SK-N-SH (cell line): ENCODE measurements at regions not wholly inside any gene's neighbourhood (a gene's known extent, or its start where the extent isn't known, plus 50 kb on each side); places are given as distances from the start of the nearest gene placed in this dataset.

Source experiments
- CTCF ChIA-PET: fragments of 300-600, 350-600 bp; formaldehyde crosslinking; extraction: SDS; loops from one replicate; lab custom pipeline; 2021; lab: Yijun Ruan, JAX
- POLR2A ChIA-PET: fragments of 350-600 bp; sonication (Branson Sonifier 250); formaldehyde crosslinking; extraction: SDS; loops from one replicate; lab custom pipeline; 2020; ENCODE audit warnings: antibody characterized with exemption, inconsistent platforms; lab: Yijun Ruan, JAX
- DNase-seq: peaks from one replicate; pipeline ENCODE4 v3.0.0; 2012
- H2AFZ ChIP-seq: fragments of 200-600 bp; sonication (generic); 2 replicates; pipeline ENCODE4 v1.8.1; 2016; ENCODE audit warnings: antibody characterized with exemption, mild to moderate bottlenecking, low read depth
- H3F3A ChIP-seq: fragments of 200-600 bp; sonication (generic); replicated peaks from 2 replicates; pipeline ENCODE3; 2016; ENCODE audit warnings: antibody characterized with exemption, mild to moderate bottlenecking; ENCODE audit not compliant: insufficient read depth
- H3K27ac ChIP-seq, 2 experiments: fragments of 200-500 bp in 1 of 2; fragments of 200-600 bp in 1 of 2; sonication (Bioruptor generic) in 1 of 2; sonication (generic), shearing (Covaris generic) in 1 of 2; 2 replicates each; pipeline versions ENCODE4 v1.5.1 to v1.6.1; 2014 to 2016; ENCODE audit warnings: low read depth in 2 of 2, inconsistent platforms in 1 of 2, low read length in 1 of 2, mild to moderate bottlenecking in 1 of 2, mixed read lengths in 1 of 2
- H3K27me3 ChIP-seq: fragments of 200-600 bp; sonication (generic), shearing (Covaris generic); 2 replicates; pipeline ENCODE4 v1.6.1; 2016; ENCODE audit warnings: mixed run types; ENCODE audit not compliant: insufficient read depth
- H3K36me3 ChIP-seq, 2 experiments: fragments of 200-500 bp in 1 of 2; fragments of 200-600 bp in 1 of 2; sonication (Bioruptor generic) in 1 of 2; sonication (generic) in 1 of 2; replicated peaks in 1 of 2; 2 replicates each; pipeline versions ENCODE3 to v1.5.1; 2014 to 2016; ENCODE audit warnings: low read length in 1 of 2, mild to moderate bottlenecking in 1 of 2; ENCODE audit not compliant: insufficient read depth in 2 of 2, control insufficient read depth in 1 of 2
- H3K4me1 ChIP-seq, 2 experiments: fragments of 200-500 bp in 1 of 2; fragments of 200-600 bp in 1 of 2; sonication (Bioruptor generic) in 1 of 2; sonication (generic), shearing (Covaris generic) in 1 of 2; 2 replicates each; pipeline versions ENCODE4 v1.5.1 to v1.6.1; 2014 to 2016; ENCODE audit warnings: low read depth in 1 of 2, low read length in 1 of 2, mixed run types in 1 of 2; ENCODE audit not compliant: insufficient read depth in 2 of 2, control insufficient read depth in 1 of 2
- H3K4me2 ChIP-seq: fragments of 200-600 bp; sonication (generic), shearing (Covaris generic); 2 replicates; pipeline ENCODE4 v1.6.1; 2017; ENCODE audit warnings: mixed run types
- H3K4me3 ChIP-seq, 2 experiments: fragments of 200-500 bp in 1 of 2; fragments of 200-600 bp in 1 of 2; sonication (Bioruptor generic) in 1 of 2; sonication (generic), shearing (Covaris generic) in 1 of 2; 2 replicates each; pipeline versions ENCODE4 v1.5.1 to v1.8.1; 2014 to 2016; ENCODE audit warnings: low read depth in 2 of 2, inconsistent platforms in 1 of 2, low read length in 1 of 2, mild to moderate bottlenecking in 1 of 2, mixed read lengths in 1 of 2, moderate library complexity in 1 of 2
- H3K79me2 ChIP-seq: fragments of 200-600 bp; sonication (generic); 2 replicates; pipeline ENCODE4 v1.8.1; 2017; ENCODE audit warnings: mild to moderate bottlenecking; ENCODE audit not compliant: insufficient read depth
- H3K9ac ChIP-seq: fragments of 200-600 bp; sonication (generic); 2 replicates; pipeline ENCODE4 v1.6.1; 2017; ENCODE audit warnings: mixed run types
- H3K9me2 ChIP-seq: fragments of 200-600 bp; sonication (generic); 2 replicates; pipeline ENCODE4 v1.6.1; 2017; ENCODE audit warnings: mixed run types
- H3K9me3 ChIP-seq: fragments of 200-600 bp; sonication (generic); 2 replicates; pipeline ENCODE4 v1.6.1; 2017; ENCODE audit warnings: mixed run types, mild to moderate bottlenecking, moderate library complexity
- H4K20me1 ChIP-seq: fragments of 200-600 bp; sonication (generic); 2 replicates; pipeline ENCODE4 v1.6.1; 2017; ENCODE audit warnings: mild to moderate bottlenecking, mixed run types; ENCODE audit not compliant: insufficient read depth
- CHD2 ChIP-seq: fragments of 150-350 bp; IDR thresholded peaks from 2 replicates; pipeline ENCODE4 v1.6.1; 2018; ENCODE audit warnings: low read length; ENCODE audit not compliant: partially characterized antibody
- EZH2phosphoT487 ChIP-seq: fragments of 200-600 bp; sonication (generic); IDR thresholded peaks from 2 replicates; pipeline ENCODE4 v1.6.1; 2017; ENCODE audit warnings: low read depth, mixed run types, mild to moderate bottlenecking, antibody characterized with exemption, moderate library complexity, borderline replicate concordance
- FOSL2 ChIP-seq: IDR thresholded peaks from 2 replicates; pipeline ENCODE4 v1.4.0; 2012; ENCODE audit warnings: low read depth, mild to moderate bottlenecking, moderate library complexity, borderline replicate concordance
- GABPA ChIP-seq: IDR thresholded peaks from 2 replicates; pipeline ENCODE4 v1.4.0; 2012; ENCODE audit warnings: low read depth, mild to moderate bottlenecking
- MEF2A ChIP-seq: IDR thresholded peaks from 2 replicates; pipeline ENCODE4 v1.4.0; 2012; ENCODE audit warnings: low read depth, borderline replicate concordance
- MXI1 ChIP-seq: IDR thresholded peaks from 2 replicates; pipeline ENCODE4 v1.6.1; 2012; ENCODE audit warnings: mild to moderate bottlenecking, low read depth, low read length, improper control_type of control experiment
- NFIC ChIP-seq: IDR thresholded peaks from 2 replicates; pipeline ENCODE4 v1.4.0; 2012; ENCODE audit warnings: borderline replicate concordance
- NRF1 ChIP-seq: IDR thresholded peaks from 2 replicates; pipeline ENCODE4 v1.6.1; 2012; ENCODE audit warnings: low read depth, mild to moderate bottlenecking, low read length
- POLR2AphosphoS5 ChIP-seq: IDR thresholded peaks from 2 replicates; pipeline ENCODE4 v1.6.1; 2012; ENCODE audit warnings: low read depth, low read length
- REST ChIP-seq: IDR thresholded peaks from 2 replicates; pipeline ENCODE4 v1.6.1; 2012; ENCODE audit warnings: mild to moderate bottlenecking, low read depth, low read length, moderate library complexity
- RFX5 ChIP-seq: IDR thresholded peaks from 2 replicates; pipeline ENCODE4 v1.6.1; 2012; ENCODE audit warnings: mild to moderate bottlenecking, improper control_type of control experiment, low read length
- SIN3A ChIP-seq: IDR thresholded peaks from 2 replicates; pipeline ENCODE4 v1.6.1; 2012; ENCODE audit warnings: low read depth, mild to moderate bottlenecking, low read length, moderate library complexity, borderline replicate concordance
- SMC3 ChIP-seq: IDR thresholded peaks from 2 replicates; pipeline ENCODE4 v1.6.1; 2012; ENCODE audit warnings: low read depth, low read length, improper control_type of control experiment
- TAF1 ChIP-seq: IDR thresholded peaks from 2 replicates; pipeline ENCODE4 v1.6.1; 2012; ENCODE audit warnings: low read depth, mild to moderate bottlenecking, low read length, moderate library complexity, borderline replicate concordance
- TCF12 ChIP-seq: IDR thresholded peaks from 2 replicates; pipeline ENCODE4 v1.4.0; 2012
- TEAD4 ChIP-seq: IDR thresholded peaks from 2 replicates; pipeline ENCODE4 v1.4.0; 2012; ENCODE audit warnings: mild to moderate bottlenecking, borderline replicate concordance; ENCODE audit not compliant: insufficient read depth
- USF2 ChIP-seq: fragments of 150-350 bp; IDR thresholded peaks from 2 replicates; pipeline ENCODE4 v1.6.1; 2017; ENCODE audit warnings: antibody characterized with exemption, low read length, low read depth, borderline replicate concordance
- ZBTB33 ChIP-seq: IDR thresholded peaks from 2 replicates; pipeline ENCODE4 v1.4.0; 2012; ENCODE audit warnings: low read depth, borderline replicate concordance
- WGBS: methylation state at CpG from one replicate; pipeline ENCODE4 v1.1.6; 2017; ENCODE audit warnings: low lambda C conversion rate; 5-methylcytosine and 5-hydroxymethylcytosine counted together
- TF ChIP-seq, protein P1 (sequence below): fragments of 150-350 bp; IDR thresholded peaks from 2 replicates; pipeline ENCODE4 v1.6.1; 2016; ENCODE audit warnings: mild to moderate bottlenecking, low read depth, low read length
- TF ChIP-seq, protein P2 (sequence below): fragments of 200-600 bp; sonication (generic); IDR thresholded peaks from 2 replicates; pipeline ENCODE4 v1.6.1; 2017; ENCODE audit warnings: antibody characterized with exemption, mild to moderate bottlenecking, moderate library complexity

- no peak for TF ChIP-seq NRF1
- TF ChIP-seq TAF1 = no peak
- TF ChIP-seq, protein P1, sequence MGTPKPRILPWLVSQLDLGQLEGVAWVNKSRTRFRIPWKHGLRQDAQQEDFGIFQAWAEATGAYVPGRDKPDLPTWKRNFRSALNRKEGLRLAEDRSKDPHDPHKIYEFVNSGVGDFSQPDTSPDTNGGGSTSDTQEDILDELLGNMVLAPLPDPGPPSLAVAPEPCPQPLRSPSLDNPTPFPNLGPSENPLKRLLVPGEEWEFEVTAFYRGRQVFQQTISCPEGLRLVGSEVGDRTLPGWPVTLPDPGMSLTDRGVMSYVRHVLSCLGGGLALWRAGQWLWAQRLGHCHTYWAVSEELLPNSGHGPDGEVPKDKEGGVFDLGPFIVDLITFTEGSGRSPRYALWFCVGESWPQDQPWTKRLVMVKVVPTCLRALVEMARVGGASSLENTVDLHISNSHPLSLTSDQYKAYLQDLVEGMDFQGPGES = no peak
- TF ChIP-seq NFIC = no peak
- no peak for TF ChIP-seq EZH2phosphoT487
- no peak for TF ChIP-seq TEAD4
- TF ChIP-seq SIN3A = no peak
Measured at GRCh38 chr4:126028876-126029275, 714.1 kb downstream of the FAT4 start (continued).

DNA sequence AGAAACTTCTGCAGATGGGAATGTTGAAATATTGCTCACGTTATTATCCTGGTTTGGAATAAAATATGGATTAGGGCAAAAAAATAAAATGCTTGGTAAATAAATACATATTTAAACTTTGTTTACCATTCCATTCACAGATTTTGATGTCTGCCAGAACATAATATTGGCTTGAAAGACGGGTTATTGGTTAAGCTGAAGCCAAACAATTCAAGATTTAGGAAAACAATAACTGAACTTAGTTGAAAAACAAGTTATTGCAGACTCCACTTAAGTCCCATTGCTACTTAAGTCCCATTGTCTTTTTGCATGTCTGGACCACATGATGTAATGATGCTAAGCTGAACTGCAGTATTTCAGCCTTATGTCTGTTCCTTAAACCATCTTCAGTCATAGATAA lies 722.5 kb downstream of the FAT4 start:
- Histone ChIP-seq H3K79me2 (no peaks in the 10 kb centered on the region), H3K4me3 (no peak overlapping the region), H3K27me3 (no peaks in the 10 kb centered on the region), H4K20me1 (no peaks in the 10 kb centered on the region), H3K9ac (no peak overlapping the region), H3K4me1 (no peaks in the 10 kb centered on the region; a peak in 1 of 4 replicates), H3F3A (no peaks in the 10 kb centered on the region), H3K9me2 (no peaks in the 10 kb centered on the region), H3K9me3 (no peaks in the 10 kb centered on the region), H3K36me3 (no peaks in the 10 kb centered on the region), H3K27ac (no peak overlapping the region), H3K4me2 (no peak overlapping the region), H2AFZ (no peak overlapping the region)
- WGBS = 73% methylated on average over 2 of the region's 2 CpGs
- ChIA-PET POLR2A (no interaction called here), CTCF (interaction anchor here (1.1 kb wide), 1 partner anchor 16 kb away, joined by 3 read pairs; no protein-coding TSS in a partner anchor)
- no peak for DNase-seq
- TF ChIP-seq TEAD4 = no peak
- TF ChIP-seq CHD2 = no peak
- no peak for TF ChIP-seq USF2
- no peak for TF ChIP-seq ZBTB33
- TF ChIP-seq, protein P2, sequence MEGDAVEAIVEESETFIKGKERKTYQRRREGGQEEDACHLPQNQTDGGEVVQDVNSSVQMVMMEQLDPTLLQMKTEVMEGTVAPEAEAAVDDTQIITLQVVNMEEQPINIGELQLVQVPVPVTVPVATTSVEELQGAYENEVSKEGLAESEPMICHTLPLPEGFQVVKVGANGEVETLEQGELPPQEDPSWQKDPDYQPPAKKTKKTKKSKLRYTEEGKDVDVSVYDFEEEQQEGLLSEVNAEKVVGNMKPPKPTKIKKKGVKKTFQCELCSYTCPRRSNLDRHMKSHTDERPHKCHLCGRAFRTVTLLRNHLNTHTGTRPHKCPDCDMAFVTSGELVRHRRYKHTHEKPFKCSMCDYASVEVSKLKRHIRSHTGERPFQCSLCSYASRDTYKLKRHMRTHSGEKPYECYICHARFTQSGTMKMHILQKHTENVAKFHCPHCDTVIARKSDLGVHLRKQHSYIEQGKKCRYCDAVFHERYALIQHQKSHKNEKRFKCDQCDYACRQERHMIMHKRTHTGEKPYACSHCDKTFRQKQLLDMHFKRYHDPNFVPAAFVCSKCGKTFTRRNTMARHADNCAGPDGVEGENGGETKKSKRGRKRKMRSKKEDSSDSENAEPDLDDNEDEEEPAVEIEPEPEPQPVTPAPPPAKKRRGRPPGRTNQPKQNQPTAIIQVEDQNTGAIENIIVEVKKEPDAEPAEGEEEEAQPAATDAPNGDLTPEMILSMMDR = no peak
- no peak for TF ChIP-seq EZH2phosphoT487
- TF ChIP-seq POLR2AphosphoS5 = no peak
- TF ChIP-seq MXI1 = no peak
- TF ChIP-seq RFX5 = no peak
- TF ChIP-seq FOSL2 = no peak
- TF ChIP-seq TCF12 = no peak
- TF ChIP-seq, protein P1 = no peak
- TF ChIP-seq REST = no peak
- no peak for TF ChIP-seq MEF2A
- TF ChIP-seq SMC3 = no peak
- TF ChIP-seq GABPA = no peak
- TF ChIP-seq SIN3A = no peak
